ENCODE measurements at regions not wholly inside any gene's neighbourhood (a gene's known extent, or its start where the extent isn't known, plus 50 kb on each side); places are given as distances from the start of the nearest gene placed in this dataset.
"Not testable (repeated sequence)": the region's sequence is repeated elsewhere in the genome, so short reads cannot be mapped to it uniquely, and the experiment has no call there.

DNA sequence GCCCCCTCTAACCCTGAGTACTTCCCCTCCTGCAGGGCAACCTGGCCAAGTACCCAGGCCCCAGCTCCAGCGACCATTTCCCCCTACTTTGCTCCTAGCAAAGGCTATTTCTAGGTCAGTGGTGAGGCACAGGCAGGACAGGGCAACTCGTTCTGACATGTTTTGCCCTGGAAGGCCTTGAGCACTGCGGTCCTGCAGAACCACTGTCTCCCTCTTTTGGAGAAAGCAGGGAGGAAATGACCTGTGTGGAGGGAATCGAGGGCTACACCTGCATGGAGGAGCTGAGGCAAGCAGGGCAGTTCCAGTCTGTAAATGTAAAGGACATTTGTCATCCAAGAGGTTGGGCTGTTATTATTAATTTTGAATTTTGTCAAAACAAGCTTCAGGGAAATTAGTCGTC lies 99.1 kb downstream of the PPIAL4G start:
- no peak for DNase-seq (ENCODE audit: low read depth, low spot score)
- TF ChIP-seq, protein P1, sequence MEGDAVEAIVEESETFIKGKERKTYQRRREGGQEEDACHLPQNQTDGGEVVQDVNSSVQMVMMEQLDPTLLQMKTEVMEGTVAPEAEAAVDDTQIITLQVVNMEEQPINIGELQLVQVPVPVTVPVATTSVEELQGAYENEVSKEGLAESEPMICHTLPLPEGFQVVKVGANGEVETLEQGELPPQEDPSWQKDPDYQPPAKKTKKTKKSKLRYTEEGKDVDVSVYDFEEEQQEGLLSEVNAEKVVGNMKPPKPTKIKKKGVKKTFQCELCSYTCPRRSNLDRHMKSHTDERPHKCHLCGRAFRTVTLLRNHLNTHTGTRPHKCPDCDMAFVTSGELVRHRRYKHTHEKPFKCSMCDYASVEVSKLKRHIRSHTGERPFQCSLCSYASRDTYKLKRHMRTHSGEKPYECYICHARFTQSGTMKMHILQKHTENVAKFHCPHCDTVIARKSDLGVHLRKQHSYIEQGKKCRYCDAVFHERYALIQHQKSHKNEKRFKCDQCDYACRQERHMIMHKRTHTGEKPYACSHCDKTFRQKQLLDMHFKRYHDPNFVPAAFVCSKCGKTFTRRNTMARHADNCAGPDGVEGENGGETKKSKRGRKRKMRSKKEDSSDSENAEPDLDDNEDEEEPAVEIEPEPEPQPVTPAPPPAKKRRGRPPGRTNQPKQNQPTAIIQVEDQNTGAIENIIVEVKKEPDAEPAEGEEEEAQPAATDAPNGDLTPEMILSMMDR (IDR thresholded peaks at IDR 0.05; ENCODE audit: insufficient read depth, low read length, missing control alignments): no peak
- no peak overlapping the region for H3K4me3 ChIP-seq (ENCODE audit: low read depth, low read length)
- ChIA-PET CTCF (interaction anchor here (1.0 kb wide), 1 partner anchor 12 kb away, joined by 3 read pairs; no protein-coding TSS in a partner anchor), POLR2A (no interaction called here)

DNA sequence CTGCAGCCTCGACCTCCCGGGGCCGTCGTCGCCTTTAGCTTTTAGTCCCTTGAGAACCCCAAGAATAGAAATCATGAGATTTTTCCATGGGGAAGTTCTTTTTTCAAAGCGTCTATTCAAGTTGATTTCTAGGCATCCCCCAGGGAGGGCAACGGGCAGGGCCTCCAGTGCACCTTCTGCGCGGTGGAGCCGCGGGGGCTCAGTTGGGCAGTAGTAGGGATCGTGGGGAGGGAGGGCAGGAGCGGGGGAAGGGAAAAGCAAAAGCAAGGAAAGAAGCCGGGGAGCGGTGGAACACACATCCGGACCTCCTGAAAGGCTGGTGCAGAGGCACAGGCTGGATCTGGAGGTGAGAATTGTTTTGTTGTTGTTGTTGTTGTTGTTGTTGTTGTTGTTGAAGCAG lies 103.4 kb downstream of the PPIAL4G start:
- ChIA-PET CTCF (no interaction called here), POLR2A (no interaction called here)
- TF ChIP-seq, protein P1 (IDR thresholded peaks at IDR 0.05; ENCODE audit: insufficient read depth, low read length, missing control alignments): no peak
- no peak for DNase-seq (ENCODE audit: low read depth, low spot score)
- H3K4me3 ChIP-seq (ENCODE audit: low read depth, low read length): no peak overlapping the region

DNA sequence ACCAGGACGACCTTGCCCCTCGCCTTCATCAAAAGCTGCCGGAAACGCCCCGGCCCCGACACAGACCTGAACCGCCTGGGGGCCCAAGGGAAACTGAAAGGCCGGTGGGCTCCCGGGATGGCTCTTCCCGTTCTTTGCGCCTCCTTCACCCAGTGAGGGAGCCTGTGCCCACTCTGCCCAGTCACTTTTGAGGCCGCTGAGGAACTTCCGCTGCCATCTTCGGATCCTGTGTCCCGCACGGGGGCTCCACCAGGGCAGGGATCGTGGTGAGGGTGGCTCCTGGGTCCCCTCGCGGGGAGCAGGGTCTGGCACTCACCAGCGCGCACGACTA lies 104.0 kb downstream of the PPIAL4G start:
- TF ChIP-seq, protein P1 (IDR thresholded peaks at IDR 0.05; ENCODE audit: insufficient read depth, low read length, missing control alignments): no peak
- no peak for DNase-seq (ENCODE audit: low read depth, low spot score)
- no peak overlapping the region for H3K4me3 ChIP-seq (ENCODE audit: low read depth, low read length)
- POLR2A ChIA-PET: no interaction called here
- CTCF ChIA-PET: no interaction called here

DNA sequence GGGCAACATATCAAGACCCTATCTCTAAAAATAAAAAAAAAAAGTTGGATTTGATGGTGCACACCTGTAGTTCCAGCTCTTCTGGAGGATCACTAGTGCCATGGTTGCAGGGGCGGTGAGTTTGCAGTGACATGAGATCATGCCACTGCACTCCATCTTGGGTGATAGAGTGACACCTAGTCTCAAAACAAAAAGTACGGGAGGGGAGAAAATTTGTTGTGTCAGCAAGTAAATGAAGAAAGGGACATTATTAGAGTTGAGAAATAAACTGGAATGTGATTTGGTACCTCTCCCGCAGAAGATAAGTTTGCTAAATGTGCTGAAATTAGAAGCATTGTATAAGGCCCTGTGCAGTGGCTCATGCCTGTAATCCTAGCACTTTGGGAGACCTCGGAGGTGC lies 105.1 kb downstream of the PPIAL4G start:
- POLR2A ChIA-PET; DNase-seq (ENCODE audit: low read depth, low spot score); CTCF ChIA-PET; H3K4me3 ChIP-seq (ENCODE audit: low read depth, low read length): not testable (repeated sequence)

DNA sequence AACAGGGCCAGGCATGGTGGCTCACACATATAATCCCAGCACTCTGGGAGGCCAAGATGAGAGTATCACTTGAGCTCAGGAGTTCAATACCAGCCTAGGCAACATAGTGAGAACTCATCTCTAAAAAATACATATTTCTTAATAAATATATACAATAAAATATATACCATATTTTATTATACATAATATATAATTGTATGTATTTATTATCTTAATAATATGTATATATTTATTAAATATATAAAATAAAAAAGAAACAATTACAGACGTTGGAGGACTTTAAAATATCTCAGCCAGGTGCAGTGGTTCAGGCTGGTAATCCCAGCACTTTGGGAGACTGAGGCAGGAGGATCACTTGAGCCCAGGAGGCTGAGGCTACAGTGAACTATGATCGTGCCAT lies 106.1 kb downstream of the PPIAL4G start:
- CTCF ChIA-PET; POLR2A ChIA-PET; H3K4me3 ChIP-seq (ENCODE audit: low read depth, low read length); DNase-seq (ENCODE audit: low read depth, low spot score): not testable (repeated sequence)

DNA sequence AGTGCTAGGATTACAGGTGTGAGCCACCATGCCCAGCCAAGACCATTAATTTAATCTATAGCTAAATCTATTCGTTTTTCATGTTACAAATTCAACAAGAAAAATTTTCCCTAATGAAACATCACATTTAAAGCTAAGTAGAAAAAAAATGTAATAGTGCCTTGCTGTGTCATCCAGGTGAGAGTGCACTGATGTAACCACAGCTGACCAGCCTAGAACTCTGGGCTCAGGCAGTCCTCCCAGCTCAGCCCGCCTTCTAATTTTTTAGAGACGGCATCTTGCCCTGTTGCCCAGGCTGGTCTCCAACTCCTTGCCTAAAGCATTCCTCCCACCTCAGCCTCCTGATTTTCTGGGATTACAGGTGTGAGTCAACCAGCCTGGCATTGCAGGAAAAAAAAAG lies 109.0 kb downstream of the PPIAL4G start:
- ChIA-PET CTCF (no interaction called here), POLR2A (no interaction called here)
- no peak overlapping the region for H3K4me3 ChIP-seq (ENCODE audit: low read depth, low read length)
- DNase-seq (ENCODE audit: low read depth, low spot score): no peak
- TF ChIP-seq, protein P1 (IDR thresholded peaks at IDR 0.05; ENCODE audit: insufficient read depth, low read length, missing control alignments): no peak

DNA sequence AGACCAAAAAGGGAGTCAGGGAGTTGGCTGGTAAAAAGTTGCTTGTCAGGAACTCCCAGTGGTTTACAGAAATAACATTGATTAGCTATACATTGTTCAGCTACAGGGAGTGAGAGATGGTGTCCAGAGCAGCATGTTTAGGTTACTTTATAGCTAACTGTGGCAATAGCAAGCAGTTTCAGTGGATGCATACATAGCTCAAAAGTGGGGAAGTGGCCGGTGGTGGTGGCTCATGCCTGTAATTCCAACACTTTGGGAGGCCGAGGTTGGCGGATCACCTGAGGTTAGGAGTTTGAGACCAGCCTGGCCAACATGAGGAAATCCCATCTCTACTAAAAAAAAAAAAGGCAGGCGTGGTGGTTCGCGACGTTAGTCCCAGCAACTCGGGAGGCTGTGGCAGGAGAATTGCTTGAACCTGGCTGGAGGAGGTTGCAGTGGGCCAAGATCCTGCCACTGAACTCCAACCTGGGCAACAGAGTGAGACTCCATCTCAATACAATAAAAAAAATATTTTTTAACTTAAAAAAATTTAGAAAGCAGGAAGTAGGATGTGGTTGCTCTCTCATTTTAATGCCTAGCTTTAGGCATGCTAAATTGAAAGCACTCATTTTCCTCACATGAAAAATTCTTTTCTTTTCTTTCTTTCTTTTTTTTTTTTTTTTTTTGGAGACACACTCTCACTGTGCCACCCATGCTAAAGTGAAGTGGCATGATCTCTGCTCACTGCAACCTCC lies 109.7 kb downstream of the PPIAL4G start:
- ChIA-PET CTCF (no interaction called here), POLR2A (no interaction called here)
- no peak overlapping the region for H3K4me3 ChIP-seq (ENCODE audit: low read depth, low read length)
- no peak for DNase-seq (ENCODE audit: low read depth, low spot score)
- TF ChIP-seq, protein P1 (IDR thresholded peaks at IDR 0.05; ENCODE audit: insufficient read depth, low read length, missing control alignments): no peak
